H1 (cell line): ENCODE measurements at regions not wholly inside any gene's neighbourhood (a gene's known extent, or its start where the extent isn't known, plus 50 kb on each side); places are given as distances from the start of the nearest gene placed in this dataset.

ENCODE experiments used
- CTCF ChIA-PET: fragments of 300-600 bp; sonication (Branson Sonifier 250); formaldehyde crosslinking; loops from one replicate; lab custom pipeline; 2021; ENCODE audit not compliant: partially characterized antibody; lab: Charles Lee
- POLR2A ChIA-PET: fragments of 300-600 bp; sonication (Branson Sonifier 250); formaldehyde crosslinking; loops from one replicate; lab custom pipeline; 2021; ENCODE audit warnings: inconsistent platforms; ENCODE audit not compliant: partially characterized antibody; lab: Charles Lee
- DNase-seq, 2 experiments: peaks; one replicate each; pipeline versions ENCODE4 v3.0.0 to v3.0.0-alpha.2; 2010 to 2022; ENCODE audit warnings: low spot score in 2 of 2, low read depth in 1 of 2, mixed read lengths in 1 of 2
- FAIRE-seq: peaks from 2 replicates; lab custom pipeline; 2011; peaks lifted over from hg19 to GRCh38; lab: Jason Lieb, UNC
- H2AFZ ChIP-seq: 2 replicates; pipeline ENCODE4 v1.8.1; 2012; ENCODE audit warnings: low read length, inconsistent platforms
- H2AK5ac ChIP-seq: 2 replicates; pipeline ENCODE4 v1.6.1; 2013; ENCODE audit warnings: low read depth, low read length
- H2BK120ac ChIP-seq: replicated peaks from 2 replicates; pipeline ENCODE3; 2013; ENCODE audit warnings: low read depth, low read length, inconsistent platforms
- H2BK12ac ChIP-seq: 2 replicates; pipeline ENCODE4 v1.6.1; 2013; ENCODE audit warnings: low read depth, low read length
- H2BK15ac ChIP-seq: 2 replicates; pipeline ENCODE4 v1.6.1; 2013; ENCODE audit warnings: low read length
- H2BK20ac ChIP-seq: 2 replicates; pipeline ENCODE4 v1.6.1; 2013; ENCODE audit warnings: low read length
- H2BK5ac ChIP-seq: 2 replicates; pipeline ENCODE4 v1.6.1; 2013; ENCODE audit warnings: low read depth, low read length
- H3K14ac ChIP-seq: 2 replicates; pipeline ENCODE4 v1.6.1; 2013; ENCODE audit warnings: inconsistent platforms; ENCODE audit not compliant: insufficient read length
- H3K18ac ChIP-seq: 2 replicates; pipeline ENCODE4 v1.6.1; 2013; ENCODE audit warnings: low read length; ENCODE audit errors: extremely low read depth
- H3K23ac ChIP-seq: 2 replicates; pipeline ENCODE4 v1.6.1; 2013; ENCODE audit warnings: inconsistent platforms; ENCODE audit not compliant: insufficient read length
- H3K23me2 ChIP-seq: 2 replicates; pipeline ENCODE4 v1.6.1; 2013; ENCODE audit warnings: low read depth, low read length
- H3K27ac ChIP-seq: 2 replicates; pipeline ENCODE4 v1.6.1; 2011; ENCODE audit warnings: low read depth, low read length, inconsistent platforms
- H3K27me3 ChIP-seq, 4 experiments: replicated peaks in 1 of 4; 1 replicate in 1 of 4; 2 replicates in 3 of 4; pipeline versions ENCODE4 v1.6.1 to v1.8.1; 2011 to 2013; ENCODE audit warnings: low read length in 3 of 4, mild to moderate bottlenecking in 3 of 4, inconsistent platforms in 2 of 4, mixed read lengths in 2 of 4, moderate library complexity in 1 of 4; ENCODE audit not compliant: control insufficient read depth in 3 of 4, insufficient read depth in 3 of 4; ENCODE audit errors: extremely low read depth in 1 of 4
- H3K36me3 ChIP-seq, 4 experiments: 2 replicates each; pipeline versions ENCODE4 v1.6.1 to v1.8.1; 2011 to 2013; ENCODE audit warnings: mild to moderate bottlenecking in 4 of 4, low read length in 3 of 4, moderate library complexity in 2 of 4, control low read depth in 1 of 4, inconsistent platforms in 1 of 4; ENCODE audit not compliant: insufficient read depth in 4 of 4, control insufficient read depth in 2 of 4
- H3K4ac ChIP-seq: replicated peaks from 2 replicates; pipeline ENCODE3; 2013; ENCODE audit warnings: low read length, low read depth, mixed read lengths, inconsistent platforms; ENCODE audit not compliant: insufficient read length
- H3K4me1 ChIP-seq, 4 experiments: replicated peaks in 1 of 4; 1 replicate in 1 of 4; 2 replicates in 3 of 4; pipeline versions ENCODE4 v1.6.1 to v1.8.1; 2011 to 2013; ENCODE audit warnings: low read length in 3 of 4, inconsistent platforms in 2 of 4, mixed read lengths in 1 of 4; ENCODE audit not compliant: insufficient read depth in 4 of 4, control insufficient read depth in 3 of 4
- H3K4me2 ChIP-seq, 2 experiments: 2 replicates each; pipeline versions ENCODE4 v1.6.1 to v1.8.1; 2011 to 2013; ENCODE audit warnings: low read depth in 2 of 2, low read length in 2 of 2, control low read depth in 1 of 2, inconsistent platforms in 1 of 2, mild to moderate bottlenecking in 1 of 2; ENCODE audit not compliant: insufficient read depth in 1 of 2
- H3K4me3 ChIP-seq, 4 experiments: fragments of 200-600, 300-600 bp in 1 of 4; sonication (generic), shearing (Covaris generic), sonication (Bioruptor Twin) in 1 of 4; 2 replicates each; pipeline versions ENCODE4 v1.5.1 to v1.8.1; 2011 to 2016; ENCODE audit warnings: low read length in 4 of 4, low read depth in 3 of 4, control low read depth in 2 of 4, inconsistent platforms in 2 of 4, mild to moderate bottlenecking in 2 of 4, mixed read lengths in 1 of 4, moderate library complexity in 1 of 4; ENCODE audit not compliant: insufficient read depth in 2 of 4; ENCODE audit errors: extremely low read depth in 1 of 4
- H3K56ac ChIP-seq: replicated peaks from 2 replicates; pipeline ENCODE3; 2013; ENCODE audit warnings: low read depth, mild to moderate bottlenecking, mixed read lengths, low read length, inconsistent platforms; ENCODE audit not compliant: insufficient read length
- H3K79me1 ChIP-seq: 2 replicates; pipeline ENCODE4 v1.6.1; 2013; ENCODE audit warnings: low read depth, low read length, control low read depth
- H3K79me2 ChIP-seq, 2 experiments: 2 replicates each; pipeline versions ENCODE4 v1.6.1 to v1.8.1; 2012 to 2013; ENCODE audit warnings: low read length in 2 of 2, mild to moderate bottlenecking in 2 of 2, inconsistent platforms in 1 of 2; ENCODE audit not compliant: insufficient read depth in 2 of 2, control insufficient read depth in 1 of 2
- H3K9ac ChIP-seq, 4 experiments: replicated peaks in 1 of 4; 1 replicate in 1 of 4; 2 replicates in 3 of 4; pipeline versions ENCODE4 v1.6.1 to v1.8.1; 2011 to 2013; ENCODE audit warnings: low read depth in 3 of 4, low read length in 3 of 4, control low read depth in 2 of 4, mild to moderate bottlenecking in 2 of 4, moderate library complexity in 2 of 4, inconsistent platforms in 1 of 4; ENCODE audit errors: extremely low read depth in 1 of 4
- H3K9me3 ChIP-seq, 2 experiments: 2 replicates each; pipeline versions ENCODE4 v1.6.1 to v1.8.1; 2012 to 2013; ENCODE audit warnings: mild to moderate bottlenecking in 2 of 2, moderate library complexity in 2 of 2, control low read depth in 1 of 2, inconsistent platforms in 1 of 2, low read depth in 1 of 2, low read length in 1 of 2, mixed read lengths in 1 of 2; ENCODE audit not compliant: insufficient read depth in 2 of 2
- H4K20me1 ChIP-seq, 2 experiments: replicated peaks in 1 of 2; 2 replicates each; pipeline versions ENCODE3 to v1.8.1; 2011 to 2013; ENCODE audit warnings: inconsistent platforms in 2 of 2, low read length in 2 of 2, mild to moderate bottlenecking in 1 of 2; ENCODE audit not compliant: insufficient read depth in 2 of 2, control insufficient read depth in 1 of 2
- H4K5ac ChIP-seq: 2 replicates; pipeline ENCODE4 v1.6.1; 2013; ENCODE audit warnings: low read length, low read depth, mixed read lengths, inconsistent platforms; ENCODE audit not compliant: insufficient read length
- H4K8ac ChIP-seq: 2 replicates; pipeline ENCODE4 v1.8.0; 2013; ENCODE audit warnings: mild to moderate bottlenecking, moderate library complexity, low read length, inconsistent platforms; ENCODE audit not compliant: insufficient read depth; ENCODE audit errors: extremely low read depth
- H4K91ac ChIP-seq: replicated peaks from 2 replicates; pipeline ENCODE3; 2013; ENCODE audit warnings: low read length, mixed read lengths, inconsistent platforms; ENCODE audit not compliant: insufficient read length
- ATF3 ChIP-seq: IDR thresholded peaks from 2 replicates; pipeline ENCODE4 v1.6.1; 2011; ENCODE audit warnings: low read depth, mild to moderate bottlenecking, low read length; ENCODE audit not compliant: insufficient read depth
- BRCA1 ChIP-seq: IDR thresholded peaks from 2 replicates; pipeline ENCODE4 v1.6.1; 2012; ENCODE audit warnings: low read depth, low read length, improper control_type of control experiment
- CEBPB ChIP-seq: IDR thresholded peaks from 2 replicates; pipeline ENCODE4 v1.6.1; 2012; ENCODE audit warnings: low read depth, low read length
- CHD1 ChIP-seq: IDR thresholded peaks from 2 replicates; pipeline ENCODE4 v1.6.1; 2012; ENCODE audit warnings: low read depth, low read length, improper control_type of control experiment
- EP300 ChIP-seq, 2 experiments: IDR thresholded peaks; 1 replicate in 1 of 2; 2 replicates in 1 of 2; pipeline ENCODE4 v1.6.1; 2011 to 2012; ENCODE audit warnings: low read depth in 2 of 2, low read length in 2 of 2, mild to moderate bottlenecking in 2 of 2, borderline replicate concordance in 1 of 2, inconsistent platforms in 1 of 2, moderate library complexity in 1 of 2
- JUN ChIP-seq: IDR thresholded peaks from 2 replicates; pipeline ENCODE4 v1.6.1; 2011; ENCODE audit warnings: low read depth, mild to moderate bottlenecking, improper control_type of control experiment, low read length
- RAD21 ChIP-seq, 2 experiments: IDR thresholded peaks in 1 of 2; conservative IDR thresholded peaks in 1 of 2; 2 replicates each; pipeline ENCODE4 v1.6.1; 2011; ENCODE audit warnings: low read depth in 2 of 2, low read length in 2 of 2, improper control_type of control experiment in 1 of 2, inconsistent platforms in 1 of 2, mild to moderate bottlenecking in 1 of 2, moderate library complexity in 1 of 2
- RBBP5 ChIP-seq: IDR thresholded peaks from 2 replicates; pipeline ENCODE4 v1.7.1; 2012; ENCODE audit warnings: low read depth, mild to moderate bottlenecking, inconsistent platforms, low read length, moderate library complexity, borderline replicate concordance
- RNF2 ChIP-seq: fragments of 200-900, 300-1000 bp; sonication (generic); IDR thresholded peaks from 2 replicates; pipeline ENCODE4 v1.7.1; 2016; ENCODE audit warnings: borderline replicate concordance, low read depth, mild to moderate bottlenecking, antibody characterized with exemption, low read length; ENCODE audit not compliant: poor library complexity, severe bottlenecking; ENCODE audit errors: missing control alignments
- SP1 ChIP-seq: IDR thresholded peaks from 2 replicates; pipeline ENCODE4 v1.6.1; 2011; ENCODE audit warnings: low read depth, low read length
- SP2 ChIP-seq: IDR thresholded peaks from 2 replicates; pipeline ENCODE4 v1.6.1; 2012; ENCODE audit warnings: mild to moderate bottlenecking, low read length, inconsistent platforms
- SP4 ChIP-seq: IDR thresholded peaks from 2 replicates; pipeline ENCODE4 v1.6.1; 2012; ENCODE audit warnings: low read length, inconsistent platforms
- SRF ChIP-seq: IDR thresholded peaks from 2 replicates; pipeline ENCODE4 v1.6.1; 2011; ENCODE audit warnings: mild to moderate bottlenecking, low read depth, low read length, moderate library complexity
- TBP ChIP-seq: IDR thresholded peaks from 2 replicates; pipeline ENCODE4 v1.6.1; 2011; ENCODE audit warnings: low read depth, low read length, improper control_type of control experiment
- WGBS, 2 experiments: shearing (Covaris generic) in 1 of 2; methylation state at CpG; one replicate each; pipeline versions ENCODE4 v1.1.6 to v1.1.7; 2013 to 2015; ENCODE audit warnings: low lambda C conversion rate in 2 of 2, mixed read lengths in 2 of 2, inconsistent platforms in 1 of 2, low coverage in 1 of 2, missing lambda C conversion rate in 1 of 2; ENCODE audit not compliant: insufficient replicate concordance in 2 of 2, insufficient coverage in 1 of 2, insufficient read length in 1 of 2; ENCODE audit errors: extremely low coverage in 1 of 2, missing lambda C conversion rate in 1 of 2; 5-methylcytosine and 5-hydroxymethylcytosine counted together

DNA sequence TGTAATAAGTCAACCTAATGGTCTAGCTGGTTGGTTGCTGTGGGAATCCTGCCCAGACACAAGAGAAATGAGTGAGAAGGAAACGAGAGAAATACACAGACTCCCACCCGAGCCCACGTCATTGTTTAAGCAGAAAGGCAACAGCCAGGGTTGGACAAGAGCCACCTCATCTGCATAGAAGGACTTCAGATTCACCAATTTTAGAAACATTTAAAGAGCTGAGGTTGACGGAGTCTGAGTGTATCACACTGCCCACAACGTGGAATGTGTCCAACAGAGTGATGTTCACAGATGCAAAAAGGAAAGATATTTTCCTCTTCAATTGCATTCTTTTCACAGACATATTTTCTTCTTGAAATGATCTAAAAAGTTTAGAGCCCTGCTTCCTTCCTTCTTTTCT, 349.5 kb downstream of the AGTPBP1 start:
- 93% methylated on average over 5 of the region's 5 CpGs; no CpG with 5 or more reads in 1 of the 2 experiments for WGBS, 2 experiments
- H3K36me3 ChIP-seq = no peaks in the 10 kb centered on the region
- no peak overlapping the region for H3K4ac ChIP-seq
- H3K23me2 ChIP-seq = no peaks in the 10 kb centered on the region
- no peak overlapping the region for H3K9ac ChIP-seq
- H3K27me3 ChIP-seq = no peaks in the 10 kb centered on the region
- no peak overlapping the region for H3K18ac ChIP-seq
- CTCF ChIA-PET = interaction anchor here (0.7 to 1.6 kb wide), 3 partner anchors 13 to 352 kb away, joined by 3 to 4 read pairs (median 3); no protein-coding TSS in a partner anchor
- no peak overlapping the region for H3K23ac ChIP-seq
- H3K56ac ChIP-seq = no peak overlapping the region
- no peak overlapping the region for H3K4me3 ChIP-seq
- H2BK5ac ChIP-seq = no peak overlapping the region
- no peak overlapping the region for H2AK5ac ChIP-seq
- no peak overlapping the region for H4K91ac ChIP-seq
- no peak overlapping the region for H3K27ac ChIP-seq
- H3K4me2 ChIP-seq = no peak overlapping the region
- H3K4me1 ChIP-seq = peaks cover 0 to 6% (median 0%) of the 10 kb centered on the region in 4 experiments; a peak in 2 of 7 replicates
- no peak for FAIRE-seq
- H4K20me1 ChIP-seq = no peaks in the 10 kb centered on the region
- H3K14ac ChIP-seq = no peak overlapping the region
- H2BK120ac ChIP-seq = no peak overlapping the region
- no peak for DNase-seq
- POLR2A ChIA-PET = no interaction called here
- H2BK20ac ChIP-seq = no peak overlapping the region
- no peak overlapping the region for H2AFZ ChIP-seq
- 0 out of 2 replicates have a peak overlapping the region, but pooled peaks have one; percentile 18 for H2BK12ac ChIP-seq
- no peaks in the 10 kb centered on the region for H3K9me3 ChIP-seq
- H4K5ac ChIP-seq = no peak overlapping the region
- no peak overlapping the region for H2BK15ac ChIP-seq
- no peaks in the 10 kb centered on the region for H3K79me1 ChIP-seq
- H3K79me2 ChIP-seq = no peaks in the 10 kb centered on the region
- H4K8ac ChIP-seq = no peak overlapping the region
- TF ChIP-seq RAD21 (IDR thresholded peaks at IDR 0.05 in 1 of 2, conservative IDR thresholded peaks at IDR 0.05 in 1 of 2; ENCODE audit: low read depth in 2 of 2, low read length in 2 of 2) = no peak
- TF ChIP-seq SRF = no peak
- TF ChIP-seq SP2 = no peak
- no peak for TF ChIP-seq ATF3
- no peak for TF ChIP-seq SP1
- TF ChIP-seq RNF2 = no peak
- TF ChIP-seq RBBP5 = no peak
- no peak for TF ChIP-seq SP4
- no peak for TF ChIP-seq CHD1
- no peak for TF ChIP-seq CEBPB
- no peak for TF ChIP-seq TBP
- no peak for TF ChIP-seq BRCA1
- TF ChIP-seq EP300 (IDR thresholded peaks at IDR 0.05; ENCODE audit: borderline replicate concordance in 1 of 2, low read depth in 2 of 2, low read length in 2 of 2) = no peak
- TF ChIP-seq JUN = no peak
